Colonic mucosa (tissue), 4 donors: ENCODE measurements at regions not wholly inside any gene's neighbourhood (a gene's known extent, or its start where the extent isn't known, plus 50 kb on each side); places are given as distances from the start of the nearest gene placed in this dataset.

Source experiments
- DNase-seq: peaks from one replicate; pipeline ENCODE4 v3.0.0-alpha.2; 2020
- H3K27ac ChIP-seq: fragments of 200-600 bp; one replicate; pipeline ENCODE4 v1.8.0; 2021
- H3K27me3 ChIP-seq: fragments of 200-600 bp; one replicate; pipeline ENCODE4 v1.8.0; 2021
- H3K36me3 ChIP-seq: fragments of 200-600 bp; one replicate; pipeline ENCODE4 v1.8.0; 2021
- H3K4me1 ChIP-seq: fragments of 200-600 bp; one replicate; pipeline ENCODE4 v1.8.0; 2021; ENCODE audit warnings: mild to moderate bottlenecking
- H3K4me3 ChIP-seq: fragments of 200-600 bp; one replicate; pipeline ENCODE4 v1.8.0; 2021
- H3K9ac ChIP-seq, 2 donors: one replicate each; pipeline ENCODE4 v1.7.0; 2013; ENCODE audit warnings: control low read depth in 2 of 2, low read depth in 2 of 2, low read length in 2 of 2
- H3K9me3 ChIP-seq: fragments of 200-600 bp; one replicate; pipeline ENCODE4 v1.8.0; 2021
- intact Hi-C: fragments of 100-400 bp; cut with DNase I; formaldehyde crosslinking; loops from one replicate; pipeline ENCODE4 v1.14.1; 2022
- TF ChIP-seq, protein P1 (sequence below): fragments of 200-600 bp; IDR thresholded peaks from one replicate; pipeline ENCODE4 v1.8.0; 2022; ENCODE audit warnings: antibody characterized with exemption, mild to moderate bottlenecking
- donor health status: healthy.
- donor health status: DM: no; HTN: no; CAD: no.
- donor health status: DM: no; HTN: no; CAD: no.

DNA sequence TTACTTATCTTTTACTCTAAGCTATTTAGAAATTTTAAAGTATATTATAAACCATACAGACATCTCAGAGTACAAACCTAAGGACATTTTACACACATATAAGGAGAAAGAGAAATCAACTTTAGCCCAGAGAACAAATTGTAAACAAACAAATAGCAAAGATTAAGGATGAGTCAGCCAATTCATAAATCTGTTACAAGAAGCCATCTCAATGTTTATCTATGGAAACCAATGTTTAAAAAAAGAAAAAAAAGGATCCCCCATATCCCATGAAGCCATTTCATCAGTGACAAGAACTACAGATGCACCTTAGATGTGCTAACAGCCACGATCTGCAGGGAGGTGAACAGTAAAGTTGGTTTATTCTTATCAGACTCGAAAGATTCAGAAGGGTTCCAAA, 437.1 kb downstream of the SHQ1 start:
- Histone ChIP-seq H3K4me3 (no peak overlapping the region), H3K27me3 (no peaks in the 10 kb centered on the region), H3K9me3 (no peaks in the 10 kb centered on the region), H3K4me1 (peaks cover 10% of the 10 kb centered on the region), H3K9ac (no peak overlapping the region), H3K36me3 (no peaks in the 10 kb centered on the region), H3K27ac (no peak overlapping the region)
- TF ChIP-seq, protein P1, sequence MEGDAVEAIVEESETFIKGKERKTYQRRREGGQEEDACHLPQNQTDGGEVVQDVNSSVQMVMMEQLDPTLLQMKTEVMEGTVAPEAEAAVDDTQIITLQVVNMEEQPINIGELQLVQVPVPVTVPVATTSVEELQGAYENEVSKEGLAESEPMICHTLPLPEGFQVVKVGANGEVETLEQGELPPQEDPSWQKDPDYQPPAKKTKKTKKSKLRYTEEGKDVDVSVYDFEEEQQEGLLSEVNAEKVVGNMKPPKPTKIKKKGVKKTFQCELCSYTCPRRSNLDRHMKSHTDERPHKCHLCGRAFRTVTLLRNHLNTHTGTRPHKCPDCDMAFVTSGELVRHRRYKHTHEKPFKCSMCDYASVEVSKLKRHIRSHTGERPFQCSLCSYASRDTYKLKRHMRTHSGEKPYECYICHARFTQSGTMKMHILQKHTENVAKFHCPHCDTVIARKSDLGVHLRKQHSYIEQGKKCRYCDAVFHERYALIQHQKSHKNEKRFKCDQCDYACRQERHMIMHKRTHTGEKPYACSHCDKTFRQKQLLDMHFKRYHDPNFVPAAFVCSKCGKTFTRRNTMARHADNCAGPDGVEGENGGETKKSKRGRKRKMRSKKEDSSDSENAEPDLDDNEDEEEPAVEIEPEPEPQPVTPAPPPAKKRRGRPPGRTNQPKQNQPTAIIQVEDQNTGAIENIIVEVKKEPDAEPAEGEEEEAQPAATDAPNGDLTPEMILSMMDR: no peak
- intact Hi-C loops: no loop called here
- DNase-seq: no peak

DNA sequence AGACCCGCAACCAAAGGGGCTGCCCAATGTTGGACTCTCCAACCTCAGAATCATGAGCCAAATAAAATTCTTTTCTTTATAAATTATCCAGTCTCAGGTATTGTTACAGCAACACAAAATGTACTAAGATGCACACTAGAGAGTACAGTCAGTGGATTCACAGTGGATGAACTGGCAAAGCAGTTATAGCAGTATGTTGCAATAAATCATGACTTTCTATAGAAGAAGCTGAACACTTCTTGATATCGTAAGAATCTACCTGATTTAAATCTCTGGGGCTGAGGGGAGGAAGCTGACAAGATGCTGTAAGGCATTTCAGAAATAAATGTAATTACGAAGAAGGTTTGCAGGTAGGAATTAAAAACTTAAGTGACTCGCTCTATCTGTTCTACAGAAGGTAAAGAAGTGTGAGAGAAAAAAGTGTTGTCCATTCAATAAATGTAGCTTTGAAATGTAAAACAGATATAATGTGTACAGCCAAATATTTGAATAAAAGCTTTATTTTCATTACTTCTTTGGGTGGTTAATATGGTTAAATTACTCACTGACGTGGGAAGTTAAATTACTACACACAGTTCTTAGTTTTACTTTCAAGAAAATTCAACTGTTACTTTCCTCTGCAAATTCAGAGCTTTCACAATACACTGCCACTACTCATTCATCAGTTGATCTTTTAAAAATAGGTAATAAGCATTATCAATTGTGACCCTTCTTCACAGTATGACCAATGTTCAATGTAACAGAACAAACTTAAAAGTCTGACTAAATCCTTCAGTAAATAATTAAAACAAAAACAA, 439.1 kb downstream of the SHQ1 start:
- intact Hi-C loops: no loop called here
- Histone ChIP-seq H3K27ac (no peak overlapping the region), H3K4me1 (peaks cover 10% of the 10 kb centered on the region), H3K9ac (no peak overlapping the region), H3K27me3 (no peaks in the 10 kb centered on the region), H3K36me3 (no peaks in the 10 kb centered on the region), H3K9me3 (no peaks in the 10 kb centered on the region), H3K4me3 (no peak overlapping the region)
- TF ChIP-seq, protein P1: no peak
- no peak for DNase-seq

DNA sequence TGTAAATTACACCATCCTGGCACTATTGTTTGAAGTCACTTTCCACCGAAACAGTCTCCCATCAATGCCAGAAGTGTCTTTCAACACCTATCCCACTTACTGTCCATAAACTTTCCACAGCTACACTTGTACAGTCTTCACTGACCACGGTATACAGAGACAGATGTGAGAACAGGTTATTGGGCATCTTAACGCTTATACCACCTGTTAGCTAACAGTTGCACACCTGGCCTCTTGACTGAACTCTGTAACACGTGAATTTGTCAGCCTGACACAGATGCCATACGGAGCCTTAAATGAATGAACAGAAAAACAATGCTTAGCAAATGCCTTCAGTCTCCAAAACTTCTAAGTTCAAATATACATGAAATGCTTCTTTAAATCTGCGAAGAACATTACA, 440.5 kb downstream of the SHQ1 start:
- intact Hi-C loops: no loop called here
- peaks cover 10% of the 10 kb centered on the region for H3K4me1 ChIP-seq
- H3K27ac ChIP-seq: no peak overlapping the region
- TF ChIP-seq, protein P1: no peak
- no peaks in the 10 kb centered on the region for H3K36me3 ChIP-seq
- no peaks in the 10 kb centered on the region for H3K27me3 ChIP-seq
- no peaks in the 10 kb centered on the region for H3K9me3 ChIP-seq
- no peak for DNase-seq
- H3K9ac ChIP-seq: no peak overlapping the region
- no peak overlapping the region for H3K4me3 ChIP-seq

DNA sequence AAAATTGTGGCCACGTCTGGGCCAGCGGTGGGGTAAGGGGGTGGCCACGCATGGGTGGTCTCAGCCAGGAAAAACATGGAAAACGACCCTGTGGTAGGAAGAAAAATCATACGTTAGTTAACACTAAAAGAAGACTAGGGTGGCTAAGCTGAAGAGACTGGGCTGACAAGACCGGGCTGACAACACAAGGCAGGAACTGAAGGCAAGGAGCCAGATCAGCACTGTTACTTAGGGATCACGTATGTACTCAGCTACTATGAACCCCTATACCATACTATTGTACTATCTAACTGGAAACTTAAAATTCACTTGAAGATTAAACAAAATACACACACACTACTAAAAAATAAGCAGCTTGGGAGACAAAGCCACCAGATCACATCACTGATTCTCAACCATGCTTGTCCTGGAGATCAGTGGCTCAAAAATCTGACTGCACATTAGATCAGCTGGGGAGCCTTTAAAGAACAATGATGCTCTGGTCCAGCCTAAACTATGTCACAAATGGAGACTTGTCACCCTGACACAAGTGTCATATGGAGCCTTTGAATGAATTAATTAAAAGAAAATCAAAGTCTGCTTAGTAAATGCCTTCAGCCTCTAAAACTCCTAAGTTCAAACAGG, 442.2 kb downstream of the SHQ1 start:
- intact Hi-C loops: no loop called here
- Histone ChIP-seq H3K27ac (no peak overlapping the region), H3K27me3 (no peaks in the 10 kb centered on the region), H3K4me1 (no peaks in the 10 kb centered on the region), H3K9me3 (no peaks in the 10 kb centered on the region), H3K36me3 (no peaks in the 10 kb centered on the region), H3K4me3 (no peak overlapping the region), H3K9ac (no peak overlapping the region)
- TF ChIP-seq, protein P1: no peak
- no peak for DNase-seq

- H3K27me3 ChIP-seq: no peaks in the 10 kb centered on the region
- H3K4me1 ChIP-seq: no peaks in the 10 kb centered on the region
- H3K4me3 ChIP-seq: no peak overlapping the region
- H3K9ac ChIP-seq: no peak overlapping the region
- no peak overlapping the region for H3K27ac ChIP-seq
- no peaks in the 10 kb centered on the region for H3K9me3 ChIP-seq
- intact Hi-C loops: no loop called here
- TF ChIP-seq, protein P1: no peak
- H3K36me3 ChIP-seq: no peaks in the 10 kb centered on the region
- DNase-seq: no peak
Measured at GRCh38 chr3:72401005-72401545, 447.2 kb downstream of the SHQ1 start.
